Suprapubic skin (tissue), 4 donors: ENCODE measurements at regions not wholly inside any gene's neighbourhood (a gene's known extent, or its start where the extent isn't known, plus 50 kb on each side); places are given as distances from the start of the nearest gene placed in this dataset.

ENCODE experiments used
- EP300 ChIP-seq: sonication (generic); formaldehyde crosslinking; IDR thresholded peaks from one replicate; pipeline ENCODE4 v1.6.1; 2017; ENCODE audit warnings: antibody characterized with exemption
- POLR2A ChIP-seq, 2 donors: fragments of 450-650 bp; IDR thresholded peaks; one replicate each; pipeline ENCODE4 v1.6.1; 2017; ENCODE audit warnings: antibody characterized with exemption in 2 of 2, mild to moderate bottlenecking in 2 of 2, moderate library complexity in 2 of 2
- POLR2AphosphoS5 ChIP-seq, 3 donors: sonication (generic); formaldehyde crosslinking; IDR thresholded peaks; one replicate each; pipeline ENCODE4 v1.6.1; 2017; ENCODE audit warnings: antibody characterized with exemption in 3 of 3
- TF ChIP-seq, protein P1 (sequence below), 2 donors: fragments of 200-600 bp in 1 of 2; fragments of 450-650 bp in 1 of 2; sonication (generic) in 1 of 2; IDR thresholded peaks; one replicate each; pipeline ENCODE4 v1.5.1; 2016 to 2019; ENCODE audit warnings: antibody characterized with exemption in 2 of 2, mild to moderate bottlenecking in 1 of 2, moderate library complexity in 1 of 2

DNA sequence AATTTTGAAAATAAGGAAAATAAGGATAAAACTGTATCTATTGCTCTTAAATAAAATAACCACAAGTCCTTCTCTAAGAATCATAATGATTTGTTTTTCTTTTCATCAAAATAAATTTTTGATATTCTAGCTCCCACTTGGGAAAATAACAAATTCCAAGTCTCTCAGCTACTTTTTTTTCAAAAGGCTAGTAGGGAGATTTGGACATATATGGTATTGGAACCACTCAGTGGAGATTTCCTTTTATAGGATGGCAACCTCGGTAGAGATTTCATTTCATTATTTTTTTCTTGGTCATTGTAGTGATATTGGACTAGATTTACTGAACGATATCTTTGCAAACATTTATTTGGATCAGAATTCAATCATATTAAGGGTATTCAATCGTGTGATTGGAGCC is 69.5 kb upstream of the PRKG1 start:
- TF ChIP-seq POLR2A (IDR thresholded peaks at IDR 0.05) (no peak), POLR2AphosphoS5 (IDR thresholded peaks at IDR 0.05) (no peak), EP300 (no peak)
- TF ChIP-seq, protein P1, sequence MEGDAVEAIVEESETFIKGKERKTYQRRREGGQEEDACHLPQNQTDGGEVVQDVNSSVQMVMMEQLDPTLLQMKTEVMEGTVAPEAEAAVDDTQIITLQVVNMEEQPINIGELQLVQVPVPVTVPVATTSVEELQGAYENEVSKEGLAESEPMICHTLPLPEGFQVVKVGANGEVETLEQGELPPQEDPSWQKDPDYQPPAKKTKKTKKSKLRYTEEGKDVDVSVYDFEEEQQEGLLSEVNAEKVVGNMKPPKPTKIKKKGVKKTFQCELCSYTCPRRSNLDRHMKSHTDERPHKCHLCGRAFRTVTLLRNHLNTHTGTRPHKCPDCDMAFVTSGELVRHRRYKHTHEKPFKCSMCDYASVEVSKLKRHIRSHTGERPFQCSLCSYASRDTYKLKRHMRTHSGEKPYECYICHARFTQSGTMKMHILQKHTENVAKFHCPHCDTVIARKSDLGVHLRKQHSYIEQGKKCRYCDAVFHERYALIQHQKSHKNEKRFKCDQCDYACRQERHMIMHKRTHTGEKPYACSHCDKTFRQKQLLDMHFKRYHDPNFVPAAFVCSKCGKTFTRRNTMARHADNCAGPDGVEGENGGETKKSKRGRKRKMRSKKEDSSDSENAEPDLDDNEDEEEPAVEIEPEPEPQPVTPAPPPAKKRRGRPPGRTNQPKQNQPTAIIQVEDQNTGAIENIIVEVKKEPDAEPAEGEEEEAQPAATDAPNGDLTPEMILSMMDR (IDR thresholded peaks at IDR 0.05): no peak
